ENCODE measurements at regions not wholly inside any gene's neighbourhood (a gene's known extent, or its start where the extent isn't known, plus 50 kb on each side); places are given as distances from the start of the nearest gene placed in this dataset.

- POLR2A ChIA-PET (ENCODE audit: partially characterized antibody), result no interaction called here
- H4K20me1 ChIP-seq (replicated peaks in 1 of 2; ENCODE audit: control insufficient read depth in 1 of 2, insufficient read depth in 2 of 2, low read length in 2 of 2), result no peaks in the 10 kb centered on the region
- H3K23me2 ChIP-seq (ENCODE audit: low read depth, low read length), result no peaks in the 10 kb centered on the region
- H2BK20ac ChIP-seq (ENCODE audit: low read length), result no peak overlapping the region
- H3K79me2 ChIP-seq (ENCODE audit: control insufficient read depth in 1 of 2, insufficient read depth in 2 of 2, low read length in 2 of 2), result no peaks in the 10 kb centered on the region
- H3K9ac ChIP-seq (replicated peaks in 1 of 4; ENCODE audit: extremely low read depth in 1 of 4, low read depth in 3 of 4, low read length in 3 of 4), result no peak overlapping the region
- CTCF ChIA-PET (ENCODE audit: partially characterized antibody), result no interaction called here
- H3K4ac ChIP-seq (replicated peaks; ENCODE audit: insufficient read length, low read depth, low read length), result no peak overlapping the region
- TF ChIP-seq SAP30 (IDR thresholded peaks at IDR 0.05; ENCODE audit: insufficient read depth, insufficient replicate concordance, low read length), result no peak
- TF ChIP-seq TBP (IDR thresholded peaks at IDR 0.05; ENCODE audit: low read depth, low read length), result no peak
- TF ChIP-seq TEAD4 (IDR thresholded peaks at IDR 0.05; ENCODE audit: low read depth, low read length), result no peak
- no peak for TF ChIP-seq BACH1 (IDR thresholded peaks at IDR 0.05; ENCODE audit: low read length)
- no peak for TF ChIP-seq EP300 (IDR thresholded peaks at IDR 0.05; ENCODE audit: borderline replicate concordance in 1 of 2, low read depth in 2 of 2, low read length in 2 of 2)
- TF ChIP-seq YY1 (IDR thresholded peaks at IDR 0.05; ENCODE audit: low read depth, low read length), result no peak
- TF ChIP-seq CTCF (IDR thresholded peaks at IDR 0.05; ENCODE audit: control extremely low read depth in 1 of 3, insufficient read depth in 1 of 3, low read depth in 1 of 3, low read length in 3 of 3), result no peak
- TF ChIP-seq E2F6 (IDR thresholded peaks at IDR 0.05), result no peak
- TF ChIP-seq SP4 (IDR thresholded peaks at IDR 0.05; ENCODE audit: low read length), result no peak
- TF ChIP-seq SIRT6 (IDR thresholded peaks at IDR 0.05; ENCODE audit: low read length), result no peak
- no peak overlapping the region for H2BK15ac ChIP-seq (ENCODE audit: low read length)
- no peaks in the 10 kb centered on the region for H3K79me1 ChIP-seq (ENCODE audit: low read depth, low read length)
- H4K91ac ChIP-seq (replicated peaks; ENCODE audit: insufficient read length, low read length), result no peak overlapping the region
- no peak overlapping the region for H4K8ac ChIP-seq (ENCODE audit: extremely low read depth, insufficient read depth, low read length)
- H2BK12ac ChIP-seq (ENCODE audit: low read depth, low read length), result no peak overlapping the region
- no peak overlapping the region for H3K4me2 ChIP-seq (ENCODE audit: insufficient read depth in 1 of 2, low read depth in 2 of 2, low read length in 2 of 2)
- WGBS, 2 experiments (ENCODE audit: extremely low coverage in 1 of 2, insufficient coverage in 1 of 2, insufficient read length in 1 of 2, insufficient replicate concordance in 2 of 2, low coverage in 1 of 2, low lambda C conversion rate in 2 of 2, missing lambda C conversion rate in 1 of 2), result 88% methylated on average over 4 of the region's 4 CpGs; no CpG with 5 or more reads in 1 of the 2 experiments
- no peak overlapping the region for H3K27ac ChIP-seq (ENCODE audit: low read depth, low read length)
- H3K56ac ChIP-seq (replicated peaks; ENCODE audit: insufficient read length, low read depth, low read length), result no peak overlapping the region
- H3K23ac ChIP-seq (ENCODE audit: insufficient read length), result no peak overlapping the region
- no peaks in the 10 kb centered on the region for H3K27me3 ChIP-seq (replicated peaks in 1 of 4; ENCODE audit: control insufficient read depth in 3 of 4, extremely low read depth in 1 of 4, insufficient read depth in 3 of 4, low read length in 3 of 4)
- H2AFZ ChIP-seq (ENCODE audit: low read length), result no peak overlapping the region
- H3K4me1 ChIP-seq (replicated peaks in 1 of 4; ENCODE audit: control insufficient read depth in 3 of 4, insufficient read depth in 4 of 4, low read length in 3 of 4), result no peaks in the 10 kb centered on the region
- H3K9me3 ChIP-seq (ENCODE audit: insufficient read depth in 2 of 2, low read depth in 1 of 2, low read length in 1 of 2), result no peaks in the 10 kb centered on the region
- H4K5ac ChIP-seq (ENCODE audit: insufficient read length, low read depth, low read length), result no peak overlapping the region
- no peak for FAIRE-seq
- no peak overlapping the region for H2BK120ac ChIP-seq (replicated peaks; ENCODE audit: low read depth, low read length)
- no peaks in the 10 kb centered on the region for H3K36me3 ChIP-seq (ENCODE audit: control insufficient read depth in 2 of 4, insufficient read depth in 4 of 4, low read length in 3 of 4)
- no peak overlapping the region for H2BK5ac ChIP-seq (ENCODE audit: low read depth, low read length)
- no peak for DNase-seq (ENCODE audit: low read depth in 1 of 2, low spot score in 2 of 2)
- H3K18ac ChIP-seq (ENCODE audit: extremely low read depth, low read length), result no peak overlapping the region
- no peak overlapping the region for H3K4me3 ChIP-seq (ENCODE audit: extremely low read depth in 1 of 4, insufficient read depth in 2 of 4, low read depth in 3 of 4, low read length in 4 of 4)
- no peak overlapping the region for H3K14ac ChIP-seq (ENCODE audit: insufficient read length)
- H2AK5ac ChIP-seq (ENCODE audit: low read depth, low read length), result no peak overlapping the region
Measured at GRCh38 chr3:137924628-137925027, 85.3 kb upstream of the CLDN18 start.

All from H1 (cell line).